Effector memory CD4-positive, alpha-beta T cell (primary cell): ENCODE measurements at regions not wholly inside any gene's neighbourhood (a gene's known extent, or its start where the extent isn't known, plus 50 kb on each side); places are given as distances from the start of the nearest gene placed in this dataset.

Source experiments
- DNase-seq, 3 donors: peaks; one replicate each; pipeline ENCODE4 v3.0.0-alpha.2; 2020
- H3K27ac ChIP-seq: 2 replicates; pipeline ENCODE4 v1.7.0; 2013; ENCODE audit warnings: mild to moderate bottlenecking, low read length, moderate library complexity; ENCODE audit not compliant: insufficient read depth, poor library complexity, severe bottlenecking
- H3K27me3 ChIP-seq: replicated peaks from 2 replicates; pipeline ENCODE4 v1.7.0; 2013; ENCODE audit warnings: mild to moderate bottlenecking, low read length; ENCODE audit not compliant: insufficient read depth, control insufficient read depth, poor library complexity, severe bottlenecking
- H3K36me3 ChIP-seq: 2 replicates; pipeline ENCODE4 v1.7.0; 2013; ENCODE audit warnings: mild to moderate bottlenecking, low read length, moderate library complexity; ENCODE audit not compliant: control insufficient read depth, insufficient read depth
- H3K4me1 ChIP-seq: 2 replicates; pipeline ENCODE4 v1.7.0; 2013; ENCODE audit warnings: low read length, mild to moderate bottlenecking; ENCODE audit not compliant: control insufficient read depth, insufficient read depth, poor library complexity, severe bottlenecking
- H3K4me3 ChIP-seq: 2 replicates; pipeline ENCODE4 v1.7.0; 2013; ENCODE audit warnings: low read length, low read depth, mild to moderate bottlenecking; ENCODE audit not compliant: insufficient read depth, poor library complexity, severe bottlenecking
- H3K9me3 ChIP-seq: 2 replicates; pipeline ENCODE4 v1.7.0; 2013; ENCODE audit warnings: mild to moderate bottlenecking, low read length, moderate library complexity; ENCODE audit not compliant: control insufficient read depth

GRCh38 chr15:93980261-93980911, 251.0 kb upstream of the MCTP2 start:
- Histone ChIP-seq H3K27me3 (no peaks in the 10 kb centered on the region), H3K27ac (no peak overlapping the region), H3K4me1 (no peaks in the 10 kb centered on the region), H3K36me3 (no peaks in the 10 kb centered on the region), H3K4me3 (no peak overlapping the region), H3K9me3 (no peaks in the 10 kb centered on the region)
- no peak for DNase-seq

- Histone ChIP-seq H3K4me3 (no peak overlapping the region), H3K9me3 (no peaks in the 10 kb centered on the region), H3K4me1 (no peaks in the 10 kb centered on the region), H3K27me3 (no peaks in the 10 kb centered on the region), H3K36me3 (no peaks in the 10 kb centered on the region), H3K27ac (no peak overlapping the region)
- DNase-seq = no peak
Observed at GRCh38 chr15:93974804-93975481, 256.4 kb upstream of the MCTP2 start.

GRCh38 chr15:93973287-93973686, 258.1 kb upstream of the MCTP2 start:
- Histone ChIP-seq H3K27me3 (no peaks in the 10 kb centered on the region), H3K4me3 (no peak overlapping the region), H3K36me3 (no peaks in the 10 kb centered on the region), H3K4me1 (no peaks in the 10 kb centered on the region), H3K27ac (no peak overlapping the region), H3K9me3 (no peaks in the 10 kb centered on the region)
- no peak for DNase-seq

GRCh38 chr15:93968773-93969172, 262.6 kb upstream of the MCTP2 start:
- H3K4me1 ChIP-seq = no peaks in the 10 kb centered on the region
- H3K9me3 ChIP-seq = no peaks in the 10 kb centered on the region
- H3K27ac ChIP-seq = no peak overlapping the region
- no peaks in the 10 kb centered on the region for H3K27me3 ChIP-seq
- H3K36me3 ChIP-seq = no peaks in the 10 kb centered on the region
- DNase-seq = no peak
- H3K4me3 ChIP-seq = no peak overlapping the region

GRCh38 chr15:93965304-93965908, 266.0 kb upstream of the MCTP2 start:
- H3K4me1 ChIP-seq = no peaks in the 10 kb centered on the region
- DNase-seq = no peak
- H3K27ac ChIP-seq = no peak overlapping the region
- no peak overlapping the region for H3K4me3 ChIP-seq
- H3K9me3 ChIP-seq = no peaks in the 10 kb centered on the region
- H3K27me3 ChIP-seq = no peaks in the 10 kb centered on the region
- H3K36me3 ChIP-seq = no peaks in the 10 kb centered on the region

GRCh38 chr15:93954985-93955571, 276.3 kb upstream of the MCTP2 start:
- Histone ChIP-seq H3K4me1 (no peaks in the 10 kb centered on the region), H3K4me3 (no peak overlapping the region), H3K27ac (no peak overlapping the region), H3K36me3 (no peaks in the 10 kb centered on the region), H3K9me3 (no peaks in the 10 kb centered on the region), H3K27me3 (no peaks in the 10 kb centered on the region)
- no peak for DNase-seq

- Histone ChIP-seq H3K27me3 (no peaks in the 10 kb centered on the region), H3K9me3 (no peaks in the 10 kb centered on the region), H3K4me1 (no peaks in the 10 kb centered on the region), H3K4me3 (no peak overlapping the region), H3K27ac (no peak overlapping the region), H3K36me3 (no peaks in the 10 kb centered on the region)
- DNase-seq = no peak
Observed at GRCh38 chr15:93948726-93949125, 282.6 kb upstream of the MCTP2 start.

GRCh38 chr15:93943586-93943985, 287.8 kb upstream of the MCTP2 start:
- Histone ChIP-seq H3K36me3 (no peaks in the 10 kb centered on the region), H3K4me3 (no peak overlapping the region), H3K4me1 (no peaks in the 10 kb centered on the region), H3K27me3 (no peaks in the 10 kb centered on the region), H3K9me3 (no peaks in the 10 kb centered on the region), H3K27ac (no peak overlapping the region)
- no peak for DNase-seq

- H3K27me3 ChIP-seq = no peaks in the 10 kb centered on the region
- no peak for DNase-seq
- no peaks in the 10 kb centered on the region for H3K36me3 ChIP-seq
- H3K27ac ChIP-seq = no peak overlapping the region
- H3K4me1 ChIP-seq = no peaks in the 10 kb centered on the region
- no peaks in the 10 kb centered on the region for H3K9me3 ChIP-seq
- no peak overlapping the region for H3K4me3 ChIP-seq
Observed at GRCh38 chr15:93942269-93942694, 289.1 kb upstream of the MCTP2 start.

GRCh38 chr15:93941697-93942096, 289.7 kb upstream of the MCTP2 start:
- no peak overlapping the region for H3K4me3 ChIP-seq
- no peak overlapping the region for H3K27ac ChIP-seq
- H3K4me1 ChIP-seq = no peaks in the 10 kb centered on the region
- no peaks in the 10 kb centered on the region for H3K9me3 ChIP-seq
- no peak for DNase-seq
- H3K27me3 ChIP-seq = no peaks in the 10 kb centered on the region
- no peaks in the 10 kb centered on the region for H3K36me3 ChIP-seq
